Globus pallidus (tissue), 1 donor: ENCODE measurements at regions not wholly inside any gene's neighbourhood (a gene's known extent, or its start where the extent isn't known, plus 50 kb on each side); places are given as distances from the start of the nearest gene placed in this dataset.
A peak's percentile ranks its signal among the peaks of the same experiment; 100 is the strongest.
"Not testable (repeated sequence)": the region's sequence is repeated elsewhere in the genome, so short reads cannot be mapped to it uniquely, and the experiment has no call there.

Experiments used
- DNase-seq: peaks from one replicate; pipeline ENCODE4 v3.0.0-alpha.2; 2015; ENCODE audit warnings: low spot score

GRCh38 chr5:144644317-144644716, 473.6 kb downstream of the KCTD16 start:
- DNase-seq, result no peak

GRCh38 chr5:144638787-144639186, 468.1 kb downstream of the KCTD16 start:
- DNase-seq, result no peak

GRCh38 chr5:144634138-144634537, 463.5 kb downstream of the KCTD16 start:
- no peak for DNase-seq

GRCh38 chr5:144598451-144599068, 427.9 kb downstream of the KCTD16 start:
- no peak for DNase-seq

- DNase-seq, result no peak
These were observed 425.8 kb downstream of the KCTD16 start for GRCh38 chr5:144596517-144596916.

GRCh38 chr5:144594919-144595318, 424.2 kb downstream of the KCTD16 start:
- DNase-seq, result no peak

GRCh38 chr5:144594234-144594633, 423.6 kb downstream of the KCTD16 start:
- DNase-seq, result not testable (repeated sequence)

GRCh38 chr5:144585681-144586080, 415.0 kb downstream of the KCTD16 start:
- DNase-seq, result no peak

- DNase-seq, result no peak
These were observed 413.1 kb downstream of the KCTD16 start for GRCh38 chr5:144583541-144584449.

GRCh38 chr5:144582066-144582465, 411.4 kb downstream of the KCTD16 start:
- DNase-seq, result no peak

- no peak for DNase-seq
These were observed 410.4 kb downstream of the KCTD16 start for GRCh38 chr5:144581044-144581443.

- DNase-seq, result no peak
These were observed 407.0 kb downstream of the KCTD16 start for GRCh38 chr5:144577676-144578075.

GRCh38 chr5:144575736-144576135, 405.1 kb downstream of the KCTD16 start:
- DNase-seq, result no peak

- DNase-seq, result no peak
These were observed 396.7 kb downstream of the KCTD16 start for GRCh38 chr5:144567421-144567780.

GRCh38 chr5:144566747-144567420, 396.2 kb downstream of the KCTD16 start:
- DNase-seq, result no peak

- DNase-seq, result peak; percentile 11
These were observed 378.9 kb downstream of the KCTD16 start for GRCh38 chr5:144549580-144549979.

- no peak for DNase-seq
These were observed 378.3 kb downstream of the KCTD16 start for GRCh38 chr5:144548936-144549335.

GRCh38 chr5:144547098-144547499, 376.4 kb downstream of the KCTD16 start:
- DNase-seq, result no peak

- no peak for DNase-seq
These were observed 368.2 kb downstream of the KCTD16 start for GRCh38 chr5:144538845-144539244.
